ENCODE measurements at regions not wholly inside any gene's neighbourhood (a gene's known extent, or its start where the extent isn't known, plus 50 kb on each side); places are given as distances from the start of the nearest gene placed in this dataset.
A peak's percentile ranks its signal among the peaks of the same experiment; 100 is the strongest.
"Not testable (repeated sequence)": the region's sequence is repeated elsewhere in the genome, so short reads cannot be mapped to it uniquely, and the experiment has no call there.

- in situ Hi-C loops (cut with HindIII; ENCODE audit: low pct_unique_long_range_greater_than_20kb, low sequenced_read_pairs): not testable (repeated sequence)
These were observed 172.8 kb downstream of the OR4M2 start for GRCh38 chr15:22253002-22253675.

DNA sequence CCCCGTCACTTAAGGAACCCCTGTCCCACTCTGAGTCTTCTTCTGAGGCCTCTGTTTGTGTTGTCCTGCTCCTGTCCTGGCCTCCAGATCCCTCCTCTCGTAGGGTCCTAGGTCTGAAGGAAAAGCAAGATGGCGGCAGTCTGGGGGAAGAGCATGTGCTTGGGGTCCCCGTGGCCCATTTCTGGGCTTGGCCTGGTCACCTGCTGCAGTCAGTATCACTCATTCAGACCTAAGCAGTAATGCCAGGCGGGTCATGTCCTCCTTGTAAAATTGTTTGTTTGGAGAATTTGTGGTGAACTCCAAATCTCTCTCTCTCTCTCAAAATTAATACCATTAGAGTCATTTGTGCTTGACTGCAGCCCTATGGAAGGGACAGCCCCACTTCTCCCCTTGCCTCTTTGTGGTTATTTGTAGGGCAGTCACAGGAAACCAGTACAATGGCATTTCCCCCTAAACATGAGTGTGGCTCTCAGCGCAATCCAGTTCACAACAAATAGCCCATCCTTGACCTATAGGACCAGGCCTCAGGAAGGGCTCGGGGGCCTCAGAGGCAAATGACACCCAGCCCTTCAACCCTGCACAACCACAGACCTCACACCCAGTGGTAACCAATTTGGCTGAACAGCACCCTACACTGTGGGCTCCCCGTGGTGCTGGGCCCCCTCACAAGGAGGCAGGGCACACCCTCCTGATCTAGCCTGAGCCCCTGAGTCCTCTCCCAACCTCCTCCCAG lies 173.5 kb downstream of the OR4M2 start:
- no peak for DNase-seq (ENCODE audit: low read depth, low spot score)
- in situ Hi-C loops (cut with HindIII; ENCODE audit: low pct_unique_long_range_greater_than_20kb, low sequenced_read_pairs): no loop called here

More at GRCh38 chr15:22253002-22253675, 172.8 kb downstream of the OR4M2 start:
- DNase-seq (ENCODE audit: low read depth, low spot score): not testable (repeated sequence)

GRCh38 chr15:22254409-22255045 lies 174.2 kb downstream of the OR4M2 start:
- DNase-seq (ENCODE audit: low read depth, low spot score); in situ Hi-C loops (cut with HindIII; ENCODE audit: low pct_unique_long_range_greater_than_20kb, low sequenced_read_pairs): not testable (repeated sequence)

DNA sequence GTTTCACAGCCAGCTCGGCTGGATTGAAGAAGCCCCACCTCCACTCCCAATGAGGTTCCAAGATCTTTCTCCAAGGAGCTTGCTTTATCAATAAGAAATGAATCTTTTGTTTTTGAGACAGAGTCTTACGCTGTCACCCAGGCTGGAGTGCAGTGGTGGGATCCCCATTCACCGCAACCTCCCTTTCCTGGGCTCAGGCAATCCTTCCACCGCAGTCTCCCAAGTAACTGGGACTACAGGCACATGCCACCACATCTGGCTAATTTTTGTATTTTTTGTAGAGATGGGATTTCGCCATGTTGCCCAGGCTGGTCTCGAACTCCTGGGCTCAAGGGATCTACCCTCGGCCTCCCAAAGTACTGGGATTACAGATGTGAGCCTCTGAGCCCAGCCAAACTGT lies 175.3 kb downstream of the OR4M2 start:
- in situ Hi-C loops (cut with HindIII; ENCODE audit: low pct_unique_long_range_greater_than_20kb, low sequenced_read_pairs); DNase-seq (ENCODE audit: low read depth, low spot score): not testable (repeated sequence)

DNA sequence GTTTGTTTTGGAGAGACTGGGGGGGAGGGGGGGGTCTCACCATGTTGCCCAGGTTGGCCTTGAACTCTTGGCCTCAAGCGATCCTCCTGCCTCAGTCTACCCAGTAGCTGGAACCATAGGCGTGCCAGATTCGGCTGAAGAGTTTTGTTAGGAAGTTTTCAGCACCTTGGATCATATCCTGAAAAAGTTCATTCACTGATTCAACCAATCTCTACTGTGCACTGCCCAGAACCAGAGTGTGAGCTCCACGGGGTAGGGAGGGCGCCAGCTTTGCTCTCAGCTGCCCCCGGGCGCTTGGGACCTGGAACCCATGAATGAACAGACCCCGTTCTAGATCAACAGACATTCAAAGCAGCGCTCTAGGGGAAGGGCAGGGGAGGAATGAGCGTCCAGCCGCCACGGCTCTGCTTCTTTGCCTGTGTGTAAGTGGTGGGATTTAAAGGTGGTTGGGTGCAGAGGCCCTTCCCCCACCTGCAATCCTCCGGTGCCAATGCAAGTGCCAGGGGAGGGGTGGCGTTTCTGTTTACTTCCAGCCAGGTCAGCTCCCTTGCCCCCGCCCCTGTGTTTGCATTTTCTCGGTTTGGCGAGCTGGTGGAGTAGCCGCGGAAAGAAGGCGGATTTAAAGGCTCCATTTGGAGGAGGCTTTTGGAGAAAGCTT lies 176.2 kb downstream of the OR4M2 start:
- DNase-seq (ENCODE audit: low read depth, low spot score); in situ Hi-C loops (cut with HindIII; ENCODE audit: low pct_unique_long_range_greater_than_20kb, low sequenced_read_pairs): not testable (repeated sequence)

DNA sequence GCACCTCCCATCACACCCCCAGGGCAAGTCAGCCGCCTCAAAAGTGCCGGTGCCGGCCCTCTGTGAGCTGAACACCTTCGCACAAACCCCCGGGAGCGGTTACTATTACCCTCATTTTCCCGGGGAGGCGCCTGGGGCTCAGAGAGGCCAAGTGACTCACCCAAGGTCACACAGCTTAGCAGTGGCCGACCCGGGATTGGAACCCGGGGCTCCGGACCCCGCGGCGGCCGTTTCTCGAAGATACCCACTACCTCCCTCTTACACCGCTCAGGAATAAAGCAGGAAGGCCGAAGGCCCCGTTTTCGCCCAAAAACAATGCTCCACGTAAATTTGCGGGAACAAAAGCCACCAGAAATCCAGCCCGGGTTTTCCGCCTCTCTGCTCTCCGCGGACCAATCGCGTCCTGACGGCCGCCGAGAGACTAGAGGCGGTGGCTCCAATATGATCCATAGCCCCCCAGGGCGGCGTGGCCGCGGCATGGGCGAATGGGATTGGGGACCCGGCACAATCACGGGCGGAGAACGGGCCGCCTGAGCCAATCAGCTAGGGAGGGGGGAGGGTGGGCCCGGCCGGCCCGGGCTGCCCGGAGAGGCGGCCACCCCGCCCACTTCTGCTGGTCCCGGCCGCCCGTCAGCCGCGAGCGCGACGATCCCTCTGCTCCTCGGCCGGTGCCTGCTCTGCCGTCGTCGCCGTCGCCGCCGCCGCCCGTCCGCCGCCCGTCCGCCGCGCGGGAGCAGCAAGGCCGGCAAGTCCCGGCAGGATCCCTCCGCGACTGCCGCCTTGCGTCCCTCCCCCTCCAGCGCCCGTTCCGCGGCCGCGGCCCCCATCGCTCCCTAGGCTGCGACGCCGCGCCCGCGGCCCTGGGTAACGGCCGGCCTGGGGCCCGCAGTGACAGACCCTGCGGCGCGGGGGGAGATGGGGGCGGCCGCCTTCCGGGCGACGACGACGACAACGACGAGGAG lies 177.0 kb downstream of the OR4M2 start:
- DNase-seq (ENCODE audit: low read depth, low spot score): no peak
- in situ Hi-C loops (cut with HindIII; ENCODE audit: low pct_unique_long_range_greater_than_20kb, low sequenced_read_pairs): no loop called here

DNA sequence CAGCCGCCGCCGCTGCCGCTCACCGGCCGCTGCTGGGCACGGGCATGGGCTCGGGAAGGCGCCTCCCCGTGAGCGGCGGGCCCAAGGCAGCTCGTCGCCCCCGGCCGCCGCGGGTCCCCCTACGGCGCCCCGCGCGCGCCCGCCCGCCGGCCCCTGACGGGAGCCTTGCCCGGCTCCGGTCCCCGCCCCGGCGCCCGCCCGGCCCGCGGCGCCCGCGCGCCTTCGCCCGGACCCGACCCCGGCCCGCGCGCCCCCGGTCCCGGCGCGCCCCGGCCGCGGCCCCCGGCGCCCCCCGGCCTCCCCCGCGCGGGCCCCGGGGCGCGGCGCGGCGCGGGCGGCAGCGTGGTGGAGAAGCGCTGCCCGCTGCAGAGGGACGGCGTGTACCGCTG lies 177.7 kb downstream of the OR4M2 start:
- in situ Hi-C loops (cut with HindIII; ENCODE audit: low pct_unique_long_range_greater_than_20kb, low sequenced_read_pairs): no loop called here

DNA sequence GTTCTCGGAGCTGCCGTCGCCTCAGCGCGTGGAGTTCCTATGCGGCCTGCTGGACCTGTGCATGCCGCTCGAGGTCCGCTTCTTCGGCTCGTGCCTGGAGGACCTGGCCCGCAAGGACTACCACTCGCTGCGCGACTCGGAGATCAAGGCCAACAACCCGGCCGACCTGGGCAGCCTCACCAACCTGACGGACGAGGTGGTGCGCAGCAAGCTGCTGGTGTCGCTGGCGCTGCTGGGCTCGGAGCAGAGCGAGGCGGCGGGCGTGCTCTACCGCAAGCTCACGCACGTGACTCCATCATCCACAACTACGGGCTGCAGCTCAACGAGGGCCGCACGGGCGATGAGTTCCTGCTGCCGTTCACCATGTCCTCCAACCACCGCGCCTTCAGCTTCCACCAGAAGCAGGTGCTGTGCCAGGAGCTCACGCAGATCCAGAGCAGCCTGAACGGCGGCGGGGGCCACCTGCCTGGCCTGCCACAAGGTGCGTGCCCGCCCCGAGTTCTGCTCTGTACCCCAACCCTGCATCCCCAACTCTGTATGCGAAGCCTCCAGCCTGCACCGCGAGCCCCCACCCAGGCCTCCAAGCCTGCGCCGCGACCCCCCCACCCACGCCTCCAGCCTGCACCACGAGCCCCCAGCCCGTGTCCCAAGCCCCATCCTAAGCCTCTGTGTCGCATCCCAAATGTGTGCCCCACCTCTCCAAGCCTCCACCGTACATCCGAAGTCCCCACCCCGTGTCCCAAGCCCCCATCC lies 178.2 kb downstream of the OR4M2 start:
- in situ Hi-C loops (cut with HindIII; ENCODE audit: low pct_unique_long_range_greater_than_20kb, low sequenced_read_pairs): no loop called here
- no peak for DNase-seq (ENCODE audit: low read depth, low spot score)

More for the DNA sequence above, 177.7 kb downstream of the OR4M2 start:
- no peak for DNase-seq (ENCODE audit: low read depth, low spot score)

DNA sequence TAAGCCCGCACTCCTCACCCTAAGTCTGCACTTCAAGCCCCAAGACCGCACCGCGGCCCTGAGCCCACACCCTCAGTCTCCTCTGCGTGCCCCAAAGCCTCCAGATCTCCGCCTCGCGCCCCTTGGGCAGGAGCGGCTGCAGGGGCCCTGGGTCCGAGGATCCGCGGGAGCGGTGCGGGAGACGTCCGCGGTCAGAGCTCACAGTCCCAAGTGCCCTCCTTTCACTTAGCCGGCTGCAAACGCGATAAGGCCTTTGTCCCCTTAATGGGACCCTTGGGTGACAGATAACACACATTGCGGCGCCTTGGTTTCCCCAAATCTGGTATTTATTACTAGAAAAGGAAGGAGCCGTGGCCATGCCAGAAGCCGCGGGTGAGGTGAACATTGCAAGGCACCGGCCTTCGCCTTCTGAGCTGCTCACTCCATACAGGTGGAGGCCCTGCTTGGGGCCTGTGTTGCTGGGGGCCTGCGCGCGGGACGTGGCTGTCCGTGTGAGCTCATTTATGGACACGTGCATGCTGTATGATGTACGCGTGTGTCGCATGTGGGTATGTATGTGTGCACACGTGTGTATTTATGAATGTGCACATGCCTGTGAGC lies 178.9 kb downstream of the OR4M2 start:
- in situ Hi-C loops (cut with HindIII; ENCODE audit: low pct_unique_long_range_greater_than_20kb, low sequenced_read_pairs); DNase-seq (ENCODE audit: low read depth, low spot score): not testable (repeated sequence)

GRCh38 chr15:22259881-22260421 lies 179.6 kb downstream of the OR4M2 start:
- no peak for DNase-seq (ENCODE audit: low read depth, low spot score)
- in situ Hi-C loops (cut with HindIII; ENCODE audit: low pct_unique_long_range_greater_than_20kb, low sequenced_read_pairs): no loop called here

DNA sequence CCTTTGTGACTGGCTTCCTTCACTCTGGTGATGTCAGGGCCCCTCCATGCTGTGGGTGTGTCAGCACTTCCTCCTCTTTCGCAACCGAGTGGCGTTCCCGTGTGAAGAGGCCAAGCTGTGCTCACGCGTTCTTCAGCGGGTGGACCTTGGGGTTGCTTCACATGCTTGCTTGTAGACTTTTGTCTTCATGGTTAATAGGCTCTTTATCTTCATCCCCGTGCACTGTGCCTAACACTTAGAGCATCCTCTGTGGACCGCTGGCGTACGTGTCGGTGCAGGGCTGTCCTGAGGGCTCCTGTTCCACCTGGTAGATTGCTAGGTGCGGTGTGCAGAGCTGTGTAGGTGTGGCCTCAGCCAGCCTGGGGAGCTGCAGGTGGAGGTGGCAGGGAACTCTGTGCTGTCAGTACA lies 182.3 kb downstream of the OR4M2 start:
- in situ Hi-C loops (cut with HindIII; ENCODE audit: low pct_unique_long_range_greater_than_20kb, low sequenced_read_pairs): no loop called here
- DNase-seq (ENCODE audit: low read depth, low spot score): peak; percentile 16

GRCh38 chr15:22263738-22264137 lies 183.4 kb downstream of the OR4M2 start:
- in situ Hi-C loops (cut with HindIII; ENCODE audit: low pct_unique_long_range_greater_than_20kb, low sequenced_read_pairs): no loop called here
- no peak for DNase-seq (ENCODE audit: low read depth, low spot score)

DNA sequence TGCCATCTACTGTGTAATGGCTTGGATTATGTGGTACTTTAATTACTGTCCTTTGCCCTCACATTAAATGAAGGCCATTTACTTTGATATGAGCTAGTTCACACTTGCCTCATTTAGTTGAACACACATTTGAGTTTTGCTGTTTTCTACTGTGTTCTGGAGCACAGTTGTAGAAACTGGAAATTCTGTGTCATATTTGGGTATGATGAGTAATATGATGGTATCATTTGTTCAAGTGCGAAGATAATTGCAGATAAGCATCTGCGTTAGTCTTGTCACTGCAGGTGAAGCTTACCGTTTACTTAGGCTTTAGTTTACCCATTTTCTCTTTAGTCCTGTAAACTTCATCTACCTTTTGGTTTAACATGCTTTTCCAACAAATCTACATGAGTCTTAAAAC lies 183.9 kb downstream of the OR4M2 start:
- in situ Hi-C loops (cut with HindIII; ENCODE audit: low pct_unique_long_range_greater_than_20kb, low sequenced_read_pairs); DNase-seq (ENCODE audit: low read depth, low spot score): not testable (repeated sequence)

DNA sequence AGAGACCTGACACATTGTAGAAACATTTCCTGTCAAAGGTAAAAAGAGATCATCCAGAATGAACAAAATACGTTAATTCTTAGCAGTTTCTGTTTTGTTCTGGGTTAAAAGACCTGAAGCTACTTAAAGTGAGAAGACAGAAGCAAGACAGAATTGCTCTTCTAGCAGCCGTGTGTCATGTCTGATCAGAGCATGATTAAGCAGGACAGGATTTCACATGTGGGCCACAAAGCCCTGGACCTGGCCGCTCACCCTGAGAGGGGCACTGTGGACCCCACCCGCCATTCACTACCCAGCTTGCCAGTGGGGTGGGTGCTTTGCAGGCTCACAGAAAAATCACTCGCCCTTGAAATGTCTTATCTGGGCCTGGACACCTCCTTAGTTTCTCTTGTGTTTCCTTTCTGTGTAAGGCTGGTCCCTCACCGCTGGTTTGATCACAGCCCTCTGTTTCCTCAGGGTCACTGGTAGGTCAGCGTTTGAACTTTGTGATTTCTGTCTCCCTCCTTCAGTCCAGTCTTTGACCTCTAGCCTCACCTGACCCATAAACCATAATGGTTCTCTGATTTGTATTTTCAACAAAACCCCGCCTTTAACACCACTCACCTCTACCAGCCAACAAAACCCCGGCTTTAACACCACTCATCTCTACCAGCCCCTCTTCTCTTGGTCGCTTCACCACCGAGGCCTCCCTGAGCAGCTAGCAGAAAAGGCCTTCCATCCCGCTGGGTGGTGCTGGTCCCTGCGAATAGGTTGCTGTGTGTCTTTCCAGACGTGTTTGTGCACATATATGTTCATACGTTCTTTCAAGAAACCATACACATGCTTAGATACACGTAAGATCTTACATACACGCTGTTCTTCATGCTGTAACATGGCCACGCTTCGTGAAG lies 185.0 kb downstream of the OR4M2 start:
- in situ Hi-C loops (cut with HindIII; ENCODE audit: low pct_unique_long_range_greater_than_20kb, low sequenced_read_pairs): no loop called here
- DNase-seq (ENCODE audit: low read depth, low spot score): no peak

DNA sequence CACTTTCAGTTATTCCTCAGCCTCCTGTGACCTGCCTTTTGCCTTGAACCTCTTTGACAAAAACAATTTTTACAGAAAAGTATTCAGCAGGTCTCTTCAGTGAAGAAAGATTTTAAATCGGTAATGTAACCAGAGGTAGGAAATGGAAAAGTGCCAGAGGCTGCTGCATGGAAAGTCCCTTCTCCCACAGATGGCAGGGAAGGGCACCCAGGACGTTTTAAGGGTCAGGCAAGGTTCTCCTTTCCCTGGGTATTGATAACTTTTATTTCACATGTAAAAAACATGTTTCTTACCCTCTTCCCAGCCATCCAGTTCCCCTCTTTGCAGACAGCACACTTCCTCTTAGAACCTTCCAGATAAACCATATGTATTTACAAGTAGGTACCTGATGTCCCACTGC lies 185.6 kb downstream of the OR4M2 start:
- in situ Hi-C loops (cut with HindIII; ENCODE audit: low pct_unique_long_range_greater_than_20kb, low sequenced_read_pairs): no loop called here
- no peak for DNase-seq (ENCODE audit: low read depth, low spot score)
